Hepatocyte (in vitro differentiated cells): ENCODE measurements at regions not wholly inside any gene's neighbourhood (a gene's known extent, or its start where the extent isn't known, plus 50 kb on each side); places are given as distances from the start of the nearest gene placed in this dataset.
"Not testable (repeated sequence)": the region's sequence is repeated elsewhere in the genome, so short reads cannot be mapped to it uniquely, and the experiment has no call there.

ENCODE experiments used
- CTCF ChIP-seq: fragments of 200-600 bp; sonication (generic); IDR thresholded peaks from 2 replicates; pipeline ENCODE4 v1.5.1; 2016; ENCODE audit warnings: antibody characterized with exemption, mild to moderate bottlenecking; ENCODE audit not compliant: poor library complexity
- EZH2phosphoT487 ChIP-seq: fragments of 200-600 bp; sonication (generic); IDR thresholded peaks from one replicate; pipeline ENCODE4 v1.6.1; 2018; ENCODE audit warnings: antibody characterized with exemption, mild to moderate bottlenecking, low read depth, moderate library complexity; ENCODE audit not compliant: unreplicated experiment, severe bottlenecking

GRCh38 chr1:121016182-121017028, 126.8 kb downstream of the PPIAL4A start:
- TF ChIP-seq CTCF, EZH2phosphoT487: not testable (repeated sequence)
